MV-4-11 (cell line): ENCODE measurements at regions not wholly inside any gene's neighbourhood (a gene's known extent, or its start where the extent isn't known, plus 50 kb on each side); places are given as distances from the start of the nearest gene placed in this dataset.

Experiments used
- DNase-seq: peaks from one replicate; lab custom pipeline; 2025; lab: John Stamatoyannopoulos, UW

GRCh38 chr12:74985986-74986319, 223.7 kb downstream of the KCNC2 start:
- DNase-seq: no peak

DNA sequence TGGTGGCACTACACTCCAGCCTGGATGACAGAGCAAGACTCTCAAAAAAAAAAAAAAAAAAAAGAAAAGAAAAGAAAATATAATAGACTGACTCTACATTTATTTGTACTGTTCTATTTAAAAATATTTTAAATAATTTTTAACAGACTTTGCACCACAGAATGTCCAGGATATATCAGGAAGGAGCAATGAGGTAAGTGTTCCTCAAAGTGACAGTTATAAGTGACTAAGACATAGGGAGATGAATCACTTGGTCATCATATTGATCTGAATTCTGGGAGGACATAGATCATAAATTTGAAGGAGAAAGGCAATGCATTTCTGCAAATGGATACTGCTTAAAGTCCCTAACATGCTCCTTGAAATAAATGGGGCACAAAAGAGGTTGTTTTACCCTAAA, 221.5 kb downstream of the KCNC2 start:
- DNase-seq: no peak
